Heart left ventricle (tissue), 16 donors: ENCODE measurements at regions not wholly inside any gene's neighbourhood (a gene's known extent, or its start where the extent isn't known, plus 50 kb on each side); places are given as distances from the start of the nearest gene placed in this dataset.

Source experiments
- ATAC-seq, 4 donors: fragments of 200-7000 bp; cut with Tn5 transposase; one replicate each; pipeline ENCODE4 v1.9.1; 2020 to 2022; ENCODE audit warnings: moderate library complexity in 4 of 4, mild to moderate bottlenecking in 3 of 4, moderate number of reproducible peaks in 1 of 4
- DNase-seq, 5 donors: peaks; one replicate each; pipeline ENCODE4 v3.0.0-alpha.2; 2020
- H3K27ac ChIP-seq, 12 donors: fragments of 200-600 bp; sonication (generic) in 4 of 12; one replicate each; pipeline versions ENCODE4 v1.5.0 to v1.8.0; 2016 to 2022; ENCODE audit warnings: mild to moderate bottlenecking in 2 of 12
- H3K27me3 ChIP-seq, 9 donors: fragments of 200-600 bp; sonication (generic) in 2 of 9; one replicate each; pipeline versions ENCODE4 v1.5.1 to v1.8.0; 2016 to 2022; ENCODE audit warnings: mild to moderate bottlenecking in 3 of 9
- H3K36me3 ChIP-seq, 9 donors: fragments of 200-600 bp; sonication (generic) in 2 of 9; one replicate each; pipeline versions ENCODE4 v1.5.0 to v1.8.0; 2018 to 2022; ENCODE audit warnings: mild to moderate bottlenecking in 2 of 9
- H3K4me1 ChIP-seq, 12 donors: fragments of 200-600 bp; sonication (generic) in 4 of 12; one replicate each; pipeline versions ENCODE4 v1.5.0 to v1.8.0; 2016 to 2022; ENCODE audit warnings: mild to moderate bottlenecking in 3 of 12
- H3K4me3 ChIP-seq, 12 donors: fragments of 200-600 bp; sonication (generic) in 4 of 12; one replicate each; pipeline versions ENCODE4 v1.5.0 to v1.8.0; 2017 to 2022; ENCODE audit warnings: mild to moderate bottlenecking in 9 of 12, moderate library complexity in 4 of 12
- H3K9me3 ChIP-seq, 12 donors: fragments of 200-600 bp; sonication (generic) in 4 of 12; one replicate each; pipeline versions ENCODE4 v1.5.0 to v1.8.0; 2016 to 2022; ENCODE audit warnings: mild to moderate bottlenecking in 1 of 12
- POLR2A ChIP-seq, 2 donors: fragments of 450-650 bp; IDR thresholded peaks; one replicate each; pipeline ENCODE4 v1.6.1; 2017; ENCODE audit warnings: antibody characterized with exemption in 2 of 2, mild to moderate bottlenecking in 2 of 2, moderate library complexity in 2 of 2
- WGBS, 4 donors: extraction: QIAGEN DNeasy Blood & Tissue Kit in 2 of 4; methylation state at CpG; one replicate each; pipeline versions ENCODE4 v1.1.5 to v1.1.7; 2013 to 2018; 5-methylcytosine and 5-hydroxymethylcytosine counted together
- intact Hi-C, 10 donors: fragments of 100-400 bp; cut with DNase I; formaldehyde crosslinking; loops; one replicate each; pipeline versions ENCODE4 v1.11.1 to v1.14.2; 2022
- TF ChIP-seq, protein P1 (sequence below), 12 donors: fragments of 200-600 bp; sonication (generic) in 4 of 12; IDR thresholded peaks; one replicate each; pipeline versions ENCODE4 v1.5.0 to v1.8.0; 2018 to 2022; ENCODE audit warnings: antibody characterized with exemption in 12 of 12, mild to moderate bottlenecking in 5 of 12
- donor health status: ischemic (EF 13 %, LVEDD 7.1; RV severe dilation, severe dysfunction).
- donor health status: healthy with polysubstance abuse.
- donor health status: DM: no; HTN: yes; CAD: no.
- donor health status: DM: no; HTN: no; CAD: no.
- donor health status: ischemic (EF 25% LVEDD 6.9; RV normal size, moderate dysfunction).
- donor health status: ischemic (EF 25% LVEDD 5.7; RV mildly dilated, moderate dysfunction).
- donor health status: healthy.
- donor health status: DM: yes; HTN: yes; CAD: no.
- donor health status: ischemic (EF 35%, LVEDD 5.7; RV mildly dilated, moderate dysfunction).
- donor health status: nonischemic (EF 11% LVEDD 7.7; RV severe dilation, severe dysfunction).
- donor health status: DM: yes; HTN: yes; CAD: no.
- donor health status: PGD.
- donor health status: ischemic (EF 29% LVEDD 5.4; RV normal size, mild dysfunction).
- donor health status: nonischemic (EF 23%, LVEDD 6.1; RV moderate dilation, normal function).

GRCh38 chr13:29936051-29936813 lies 85.8 kb upstream of the UBL3 start:
- H3K4me3 ChIP-seq: peak overlapping the region in 1 of 12 donors; percentile 27
- DNase-seq (no peak), ATAC-seq (peak in 2 of 4 donors; percentile 22 to 44)
- H3K9me3 ChIP-seq: peaks cover 0 to 5% (median 0%) of the 10 kb centered on the region in 12 donors
- H3K27ac ChIP-seq: no peak overlapping the region
- H3K27me3 ChIP-seq: peaks cover 0 to 13% (median 0%) of the 10 kb centered on the region in 9 donors
- TF ChIP-seq, protein P1, sequence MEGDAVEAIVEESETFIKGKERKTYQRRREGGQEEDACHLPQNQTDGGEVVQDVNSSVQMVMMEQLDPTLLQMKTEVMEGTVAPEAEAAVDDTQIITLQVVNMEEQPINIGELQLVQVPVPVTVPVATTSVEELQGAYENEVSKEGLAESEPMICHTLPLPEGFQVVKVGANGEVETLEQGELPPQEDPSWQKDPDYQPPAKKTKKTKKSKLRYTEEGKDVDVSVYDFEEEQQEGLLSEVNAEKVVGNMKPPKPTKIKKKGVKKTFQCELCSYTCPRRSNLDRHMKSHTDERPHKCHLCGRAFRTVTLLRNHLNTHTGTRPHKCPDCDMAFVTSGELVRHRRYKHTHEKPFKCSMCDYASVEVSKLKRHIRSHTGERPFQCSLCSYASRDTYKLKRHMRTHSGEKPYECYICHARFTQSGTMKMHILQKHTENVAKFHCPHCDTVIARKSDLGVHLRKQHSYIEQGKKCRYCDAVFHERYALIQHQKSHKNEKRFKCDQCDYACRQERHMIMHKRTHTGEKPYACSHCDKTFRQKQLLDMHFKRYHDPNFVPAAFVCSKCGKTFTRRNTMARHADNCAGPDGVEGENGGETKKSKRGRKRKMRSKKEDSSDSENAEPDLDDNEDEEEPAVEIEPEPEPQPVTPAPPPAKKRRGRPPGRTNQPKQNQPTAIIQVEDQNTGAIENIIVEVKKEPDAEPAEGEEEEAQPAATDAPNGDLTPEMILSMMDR (IDR thresholded peaks at IDR 0.05): no peak
- no peak for TF ChIP-seq POLR2A (IDR thresholded peaks at IDR 0.05)
- intact Hi-C loops: loop anchor here in 1 of 10 donors (10.0 kb wide), 1 partner anchor 179 kb away; no protein-coding TSS in a partner anchor
- peaks cover 0 to 6% (median 0%) of the 10 kb centered on the region in 12 donors for H3K4me1 ChIP-seq
- WGBS, 4 donors: 43 to 49% (median 44%) methylated on average over 13 of the region's 13 CpGs
- no peaks in the 10 kb centered on the region for H3K36me3 ChIP-seq

DNA sequence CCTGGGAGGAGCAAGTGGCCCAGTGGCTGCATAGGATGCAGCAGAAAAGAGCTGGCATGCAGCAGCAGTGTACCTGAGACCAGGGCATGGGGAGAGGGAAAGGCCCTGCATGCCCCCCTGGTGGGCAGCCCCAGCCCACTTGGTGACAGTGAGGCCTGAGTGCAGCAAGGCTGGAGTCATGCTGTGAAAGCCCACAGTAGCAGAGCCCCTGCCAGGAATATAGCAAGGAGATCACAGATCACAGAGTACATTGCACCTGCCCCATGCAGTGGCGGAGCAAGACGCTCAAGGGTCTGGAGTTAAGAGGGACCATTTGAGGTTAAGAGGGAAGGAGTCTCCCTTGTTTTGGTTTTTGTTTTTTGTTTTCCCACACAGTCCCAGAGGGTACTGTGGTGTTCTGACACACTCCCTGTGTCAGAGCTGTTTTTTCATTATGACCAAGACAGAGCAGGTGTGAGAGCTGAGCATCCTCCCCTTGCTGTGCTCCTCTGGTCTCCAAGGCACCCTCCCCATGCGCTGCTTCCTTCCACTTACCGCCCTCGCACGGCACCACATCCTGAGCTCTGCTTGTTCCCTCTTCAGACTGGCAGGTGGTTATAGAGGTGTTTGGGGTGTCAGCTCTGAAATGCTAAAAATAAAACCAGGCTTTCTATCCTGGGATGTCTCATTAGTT lies 85.0 kb upstream of the UBL3 start:
- Histone ChIP-seq H3K4me3 (peak overlapping the region in 1 of 12 donors; percentile 27), H3K27me3 (peaks cover 0 to 13% (median 0%) of the 10 kb centered on the region in 9 donors), H3K27ac (peak overlapping the region in 1 of 12 donors; percentile 4), H3K36me3 (no peaks in the 10 kb centered on the region), H3K4me1 (peaks cover 0 to 6% (median 0%) of the 10 kb centered on the region in 12 donors), H3K9me3 (peaks cover 0 to 5% (median 0%) of the 10 kb centered on the region in 12 donors)
- 48 to 65% (median 57%) methylated on average over 6 of the region's 6 CpGs for WGBS, 4 donors
- TF ChIP-seq, protein P1 (IDR thresholded peaks at IDR 0.05): no peak
- no peak for TF ChIP-seq POLR2A (IDR thresholded peaks at IDR 0.05)
- peak in 1 of 5 donors; percentile 30 for DNase-seq
- intact Hi-C loops: loop anchor here in 1 of 10 donors (10.0 kb wide), 1 partner anchor 179 kb away; no protein-coding TSS in a partner anchor
- ATAC-seq: peak in 2 of 4 donors; percentile 44 to 57

DNA sequence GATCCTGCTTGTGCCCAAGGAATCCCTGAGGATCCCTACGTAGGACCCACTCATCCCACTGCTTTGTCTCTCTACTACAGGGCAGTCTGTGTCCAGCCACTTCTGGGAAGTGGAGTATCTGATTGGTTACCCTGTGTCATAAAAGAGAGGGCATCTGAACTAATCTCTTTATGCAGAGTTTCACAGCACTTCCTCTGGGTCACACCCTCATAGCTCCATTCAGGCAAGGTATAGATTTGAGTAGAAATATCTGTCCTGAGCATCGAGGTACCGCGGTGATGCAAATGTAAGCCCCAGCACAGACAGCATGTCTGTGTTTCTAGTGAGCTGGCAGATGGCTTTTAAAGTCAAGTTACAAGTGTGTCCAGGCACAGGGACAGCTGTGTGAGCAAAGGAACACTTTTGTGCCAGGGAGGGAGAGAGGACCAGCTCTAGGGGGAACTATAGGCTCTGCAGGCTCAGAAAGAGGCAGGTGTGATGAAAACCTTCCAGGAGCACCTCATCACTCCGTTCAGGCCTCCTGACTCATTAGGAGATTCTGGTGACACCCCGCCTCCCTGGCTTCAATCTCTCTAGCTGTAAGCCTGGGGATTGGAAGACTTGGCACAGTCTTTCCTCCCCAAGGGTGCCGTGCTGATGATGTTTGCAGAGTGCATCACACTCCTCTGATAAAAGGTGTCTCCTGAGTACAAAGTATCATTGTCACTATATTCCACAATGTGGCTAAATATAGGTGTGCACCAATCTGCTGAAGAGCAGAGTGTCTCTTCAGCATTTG lies 84.3 kb upstream of the UBL3 start:
- H3K27me3 ChIP-seq: peaks cover 0 to 13% (median 0%) of the 10 kb centered on the region in 9 donors
- H3K36me3 ChIP-seq: no peaks in the 10 kb centered on the region
- peaks cover 0 to 6% (median 0%) of the 10 kb centered on the region in 12 donors for H3K4me1 ChIP-seq
- no peak overlapping the region for H3K4me3 ChIP-seq
- 70 to 75% (median 72%) methylated on average over 7 of the region's 7 CpGs for WGBS, 4 donors
- H3K9me3 ChIP-seq: peaks cover 0 to 5% (median 0%) of the 10 kb centered on the region in 12 donors
- ATAC-seq: peak in 3 of 4 donors; percentile 24 to 28 (median 28)
- intact Hi-C loops: loop anchor here in 2 of 10 donors (5.0 to 10.0 kb wide), 2 partner anchors 178 to 180 kb away; no protein-coding TSS in a partner anchor
- TF ChIP-seq, protein P1 (IDR thresholded peaks at IDR 0.05): no peak
- no peak for TF ChIP-seq POLR2A (IDR thresholded peaks at IDR 0.05)
- DNase-seq: no peak
- H3K27ac ChIP-seq: peak overlapping the region in 1 of 12 donors; percentile 4
